PC-3 (cell line): ENCODE measurements at regions not wholly inside any gene's neighbourhood (a gene's known extent, or its start where the extent isn't known, plus 50 kb on each side); places are given as distances from the start of the nearest gene placed in this dataset.

ENCODE experiments used
- ATAC-seq: fragments of 200-7000 bp; cut with Tn5 transposase; 2 replicates; pipeline ENCODE4 v1.9.1; 2020; ENCODE audit warnings: mild to moderate bottlenecking, moderate library complexity
- BruUV-seq: library from RNA; stranded (reverse); fragments of 400-500 nt; replicated peaks from 2 replicates; lab custom pipeline; 2021; lab: Mats Ljungman, UMichigan
- CTCF ChIA-PET: fragments of 300-600 bp; sonication (Branson Sonifier 250); formaldehyde crosslinking; loops from one replicate; lab custom pipeline; 2022; ENCODE audit warnings: antibody characterized with exemption; lab: Charles Lee
- POLR2A ChIA-PET: fragments of 300-600 bp; sonication (Branson Sonifier 250); formaldehyde crosslinking; loops from one replicate; lab custom pipeline; 2022; ENCODE audit warnings: antibody characterized with exemption; ENCODE audit not compliant: unreplicated experiment; lab: Charles Lee
- DNase-seq: peaks from one replicate; pipeline ENCODE4 v3.0.0-alpha.2; 2015
- H2AFZ ChIP-seq: fragments of 300-600 bp; sonication (generic); 2 replicates; pipeline ENCODE4 v1.6.0; 2016; ENCODE audit warnings: antibody characterized with exemption, low read length
- H3F3A ChIP-seq: fragments of 300-600 bp; sonication (generic); one replicate; pipeline ENCODE4 v1.6.0; 2017; ENCODE audit warnings: antibody characterized with exemption, low read length, control low read depth, mild to moderate bottlenecking; ENCODE audit not compliant: unreplicated experiment
- H3K27ac ChIP-seq: fragments of 300-600 bp; sonication (generic); 2 replicates; pipeline ENCODE4 v1.5.1; 2016; ENCODE audit warnings: mild to moderate bottlenecking, low read length
- H3K27me3 ChIP-seq: fragments of 300-600 bp; sonication (generic); 2 replicates; pipeline ENCODE4 v1.6.1; 2016; ENCODE audit warnings: low read length, mixed read lengths
- H3K36me3 ChIP-seq: fragments of 300-600 bp; sonication (generic); 2 replicates; pipeline ENCODE4 v1.6.1; 2016; ENCODE audit warnings: low read depth, mixed run types, low read length, mixed read lengths
- H3K4me1 ChIP-seq: fragments of 300-600 bp; sonication (generic); 2 replicates; pipeline ENCODE4 v1.5.1; 2016; ENCODE audit warnings: low read length; ENCODE audit not compliant: insufficient read depth
- H3K4me2 ChIP-seq: fragments of 300-600 bp; sonication (generic); 2 replicates; pipeline ENCODE4 v1.6.0; 2016; ENCODE audit warnings: low read length
- H3K4me3 ChIP-seq: fragments of 300-600 bp; sonication (generic); 2 replicates; pipeline ENCODE4 v1.5.1; 2016; ENCODE audit warnings: mild to moderate bottlenecking, low read length, mixed read lengths
- H3K79me2 ChIP-seq: fragments of 300-600 bp; sonication (generic); 2 replicates; pipeline ENCODE4 v1.6.1; 2017; ENCODE audit warnings: low read length, mixed read lengths
- H3K9ac ChIP-seq: fragments of 300-600 bp; sonication (generic); 2 replicates; pipeline ENCODE4 v1.6.0; 2016; ENCODE audit warnings: mild to moderate bottlenecking, low read length
- H3K9me2 ChIP-seq: fragments of 300-600 bp; sonication (generic); replicated peaks from 2 replicates; pipeline ENCODE4 v1.6.1; 2016; ENCODE audit warnings: mixed run types, low read length, mixed read lengths
- H3K9me3 ChIP-seq: fragments of 300-600 bp; sonication (generic); 2 replicates; pipeline ENCODE4 v1.6.1; 2016; ENCODE audit warnings: low read length, mixed read lengths
- H4K20me1 ChIP-seq: fragments of 300-600 bp; sonication (generic); 2 replicates; pipeline ENCODE4 v1.6.1; 2016; ENCODE audit warnings: low read length, mixed read lengths
- CTCF ChIP-seq: fragments of 300-600 bp; sonication (generic); conservative IDR thresholded peaks from 2 replicates; pipeline ENCODE4 v1.5.1; 2017; ENCODE audit warnings: antibody characterized with exemption, low read depth, mild to moderate bottlenecking, low read length
- EZH2 ChIP-seq: fragments of 300-600 bp; sonication (generic); IDR thresholded peaks from one replicate; pipeline ENCODE4 v1.6.1; 2017; ENCODE audit warnings: antibody characterized with exemption, mild to moderate bottlenecking, low read length; ENCODE audit not compliant: unreplicated experiment
- EZH2phosphoT487 ChIP-seq: fragments of 300-600 bp; sonication (generic); IDR thresholded peaks from 2 replicates; pipeline ENCODE4 v1.6.1; 2018; ENCODE audit warnings: mild to moderate bottlenecking, antibody characterized with exemption, low read length, borderline replicate concordance
- intact Hi-C: fragments of 100-400 bp; cut with micrococcal nuclease; formaldehyde crosslinking; loops from 2 replicates; pipeline ENCODE4 v1.9.0; 2023

DNA sequence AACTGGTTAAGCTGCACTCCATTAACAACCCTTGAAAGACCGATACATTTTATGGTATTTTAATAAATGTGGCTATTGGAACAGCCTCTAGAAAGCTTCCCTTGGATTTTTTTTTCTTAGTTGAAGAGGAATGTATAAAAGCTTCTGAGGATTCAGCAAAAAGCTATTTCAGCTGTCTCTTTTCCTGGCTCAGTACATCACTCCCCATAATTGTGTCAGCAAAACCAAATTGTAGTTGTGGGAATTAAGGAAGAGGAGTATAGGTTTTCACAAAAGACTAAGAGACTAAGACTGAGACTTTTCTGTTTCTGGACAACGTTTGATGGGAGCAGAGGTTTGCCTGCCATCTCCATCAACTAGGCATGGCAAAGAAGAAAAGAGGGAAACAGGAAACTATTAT, 106.5 kb downstream of the C12orf50 start:
- no TSS peak for BruUV-seq
- intact Hi-C loops = no loop called here
- no peak overlapping the region for H3K4me3 ChIP-seq
- DNase-seq = no peak
- H3K27me3 ChIP-seq = peaks cover 26% of the 10 kb centered on the region; the same call in 1 of the 2 replicates
- no peaks in the 10 kb centered on the region for H3F3A ChIP-seq
- ATAC-seq = no peak
- CTCF ChIA-PET = no interaction called here
- no peaks in the 10 kb centered on the region for H3K9me2 ChIP-seq
- TF ChIP-seq EZH2 = no peak
- no peaks in the 10 kb centered on the region for H3K9me3 ChIP-seq
- H4K20me1 ChIP-seq = no peaks in the 10 kb centered on the region
- H3K27ac ChIP-seq = no peak overlapping the region
- H3K36me3 ChIP-seq = no peaks in the 10 kb centered on the region
- no peak overlapping the region for H3K4me2 ChIP-seq
- no peaks in the 10 kb centered on the region for H3K4me1 ChIP-seq
- no peaks in the 10 kb centered on the region for H3K79me2 ChIP-seq
- H3K9ac ChIP-seq = no peak overlapping the region
- no peak overlapping the region for H2AFZ ChIP-seq
- POLR2A ChIA-PET = no interaction called here

GRCh38 chr12:87921621-87922020, 107.6 kb downstream of the C12orf50 start:
- BruUV-seq = no TSS peak
- Histone ChIP-seq H3K4me2 (no peak overlapping the region), H3K27me3 (peaks cover 26% of the 10 kb centered on the region; the same call in 1 of the 2 replicates), H3K79me2 (no peaks in the 10 kb centered on the region), H3K4me3 (no peak overlapping the region), H4K20me1 (no peaks in the 10 kb centered on the region), H3K9ac (no peak overlapping the region), H3K36me3 (no peaks in the 10 kb centered on the region), H3K27ac (no peak overlapping the region), H3F3A (no peaks in the 10 kb centered on the region), H3K9me3 (no peaks in the 10 kb centered on the region), H3K4me1 (no peaks in the 10 kb centered on the region), H3K9me2 (no peaks in the 10 kb centered on the region), H2AFZ (no peak overlapping the region)
- CTCF ChIA-PET = no interaction called here
- ATAC-seq (no peak), DNase-seq (no peak)
- POLR2A ChIA-PET = no interaction called here
- intact Hi-C loops = no loop called here
- no peak for TF ChIP-seq CTCF
- TF ChIP-seq EZH2 = no peak
- no peak for TF ChIP-seq EZH2phosphoT487

- H3K9me2 ChIP-seq = no peaks in the 10 kb centered on the region
- no peak for TF ChIP-seq CTCF
- TF ChIP-seq EZH2 = no peak
- TF ChIP-seq EZH2phosphoT487 = no peak
- CTCF ChIA-PET = interaction anchor here (0.6 kb wide), 1 partner anchor 131 kb away, joined by 4 read pairs; no protein-coding TSS in a partner anchor
These were observed 109.1 kb downstream of the C12orf50 start for GRCh38 chr12:87920139-87920538.

More at GRCh38 chr12:87920139-87920538, 109.1 kb downstream of the C12orf50 start:
- Histone ChIP-seq H3K4me1 (no peaks in the 10 kb centered on the region), H3K4me3 (no peak overlapping the region), H3K9me3 (no peaks in the 10 kb centered on the region), H3K79me2 (no peaks in the 10 kb centered on the region), H3K4me2 (no peak overlapping the region), H3K27ac (no peak overlapping the region), H3K36me3 (no peaks in the 10 kb centered on the region), H3F3A (no peaks in the 10 kb centered on the region), H3K27me3 (peaks cover 26% of the 10 kb centered on the region; the same call in 1 of the 2 replicates), H3K9ac (no peak overlapping the region), H2AFZ (no peak overlapping the region), H4K20me1 (no peaks in the 10 kb centered on the region)
- no peak for ATAC-seq
- no peak for DNase-seq
- no TSS peak for BruUV-seq
- intact Hi-C loops = no loop called here
- POLR2A ChIA-PET = no interaction called here
